ENCODE measurements at regions not wholly inside any gene's neighbourhood (a gene's known extent, or its start where the extent isn't known, plus 50 kb on each side); places are given as distances from the start of the nearest gene placed in this dataset.
A peak's percentile ranks its signal among the peaks of the same experiment; 100 is the strongest.

GRCh38 chr1:187326557-187326956 is 497.8 kb downstream of the PLA2G4A start:
- peak in 1 of 2 experiments; percentile 12 for DNase-seq

DNA sequence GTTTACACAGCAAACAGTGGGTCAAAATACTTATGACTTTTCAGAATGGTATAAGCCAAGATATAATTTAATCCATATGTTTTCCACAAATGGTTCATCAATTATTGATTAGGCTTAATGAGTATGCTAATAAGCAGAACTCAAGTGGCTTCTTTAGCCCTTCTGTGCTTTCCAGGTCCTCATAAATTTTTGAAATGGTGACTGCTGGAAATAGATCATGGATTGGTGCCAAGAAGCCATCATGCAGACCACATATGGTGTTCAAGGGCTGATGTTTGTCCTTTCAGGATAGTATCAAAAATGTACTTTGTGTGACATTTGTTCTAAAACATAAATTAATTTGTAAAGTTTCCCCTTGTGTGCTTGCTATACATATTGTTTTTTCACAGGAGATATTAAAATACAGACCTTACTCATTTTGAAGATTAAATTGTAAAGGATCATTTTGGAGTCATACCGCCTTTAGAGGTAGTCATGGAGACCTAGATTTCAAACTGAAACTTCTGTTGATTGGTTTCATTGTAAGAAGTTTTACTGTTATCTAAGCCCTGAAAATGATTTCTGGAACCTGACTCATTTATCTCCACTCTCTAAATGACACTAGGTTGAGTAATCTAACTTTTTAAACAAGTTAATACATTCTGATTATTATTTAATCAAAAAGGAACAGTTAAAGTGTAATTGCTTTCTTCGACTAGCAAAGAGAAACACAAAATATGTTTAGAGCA is 507.9 kb downstream of the PLA2G4A start:
- no peak for DNase-seq

DNA sequence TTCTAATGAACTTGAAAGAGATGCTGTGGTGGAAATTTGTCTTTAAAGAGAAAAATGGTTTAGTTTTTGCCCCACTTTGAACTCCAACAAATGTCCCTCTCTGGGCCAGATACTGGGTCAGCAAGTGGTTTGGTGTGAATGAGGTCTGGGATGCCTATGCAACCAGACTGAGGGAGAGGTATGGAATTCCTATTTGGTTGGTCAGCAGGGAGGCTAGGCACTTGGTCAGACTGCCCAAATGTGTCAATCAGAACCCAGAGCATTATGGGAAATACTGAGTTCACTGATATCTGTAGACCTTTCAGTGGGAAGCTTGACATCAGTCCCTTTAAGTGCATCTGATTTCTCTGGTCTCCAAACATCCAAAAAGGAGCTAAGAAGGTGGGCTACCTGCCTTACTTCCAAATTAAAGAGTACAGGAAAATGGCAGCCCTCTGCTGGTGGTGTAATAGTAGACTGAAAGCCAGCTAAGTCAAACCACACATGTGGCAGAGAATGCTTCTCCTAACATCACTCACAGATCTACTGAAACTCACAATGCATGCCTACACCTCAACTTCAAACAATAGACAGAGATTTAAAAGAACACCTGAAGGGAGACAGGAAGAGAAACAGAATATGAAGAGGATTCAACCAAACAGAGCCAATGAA is 510.1 kb downstream of the PLA2G4A start:
- DNase-seq: no peak

DNA sequence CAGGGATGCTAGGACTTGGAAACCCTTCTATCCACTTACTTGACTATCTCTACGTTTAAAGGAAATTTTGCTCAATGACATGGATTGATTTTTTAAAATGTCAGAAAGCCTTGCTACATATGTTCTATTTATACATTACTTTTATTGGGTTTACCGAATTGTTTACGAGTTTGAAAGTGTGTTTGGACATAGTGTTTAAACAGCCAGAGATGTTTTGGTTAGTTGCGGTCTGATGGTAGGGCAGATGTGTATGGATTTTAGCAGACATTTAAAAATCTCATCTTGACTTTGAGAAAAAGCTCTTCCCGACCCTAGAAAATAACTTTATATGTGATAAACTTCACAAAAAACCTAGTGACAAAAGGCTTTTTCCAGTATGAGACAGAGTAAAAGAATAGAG is 513.7 kb downstream of the PLA2G4A start:
- no peak for DNase-seq

DNA sequence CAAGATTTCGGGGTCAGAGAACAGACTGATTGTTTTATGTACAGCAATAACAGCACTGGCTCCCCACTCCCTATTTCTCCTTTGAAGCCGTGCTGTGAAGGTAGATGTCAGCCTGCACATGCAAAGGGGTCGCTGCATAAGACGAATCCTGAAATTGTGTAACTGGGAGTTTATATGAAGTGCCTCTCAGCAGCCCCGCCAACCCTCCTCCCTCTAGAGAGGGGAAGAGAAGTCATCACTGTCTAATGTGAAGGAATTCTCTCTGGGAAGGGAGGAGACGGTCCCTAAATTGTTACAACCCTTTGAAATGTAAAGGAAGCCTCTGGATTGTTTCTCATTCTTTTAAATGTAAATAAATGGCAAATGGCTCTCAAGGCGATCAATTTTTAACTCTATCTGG is 545.3 kb downstream of the PLA2G4A start:
- DNase-seq: no peak

DNA sequence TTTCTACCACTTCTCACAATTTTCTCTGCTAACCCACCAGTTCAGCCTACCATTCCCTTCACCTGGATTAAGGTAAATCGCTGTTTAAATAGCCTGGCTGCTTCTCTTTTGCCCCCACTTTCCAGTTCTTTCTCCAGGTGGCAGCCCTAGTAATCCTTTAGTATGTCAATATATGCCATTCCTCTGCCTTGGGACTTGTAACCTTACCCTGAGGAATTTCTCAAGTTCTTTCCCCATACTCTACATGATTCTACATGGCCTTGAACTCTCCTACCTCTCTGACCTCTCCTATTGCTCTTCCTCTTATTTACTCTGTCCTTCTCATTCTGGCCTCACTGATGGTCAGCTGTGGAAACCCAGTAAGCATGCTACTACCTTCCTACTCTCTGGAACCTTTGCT is 546.0 kb downstream of the PLA2G4A start:
- DNase-seq: no peak

GRCh38 chr1:187383366-187383765 is 554.6 kb downstream of the PLA2G4A start:
- DNase-seq: no peak

- DNase-seq: no peak
These were observed 555.8 kb downstream of the PLA2G4A start for GRCh38 chr1:187384504-187384903.

DNA sequence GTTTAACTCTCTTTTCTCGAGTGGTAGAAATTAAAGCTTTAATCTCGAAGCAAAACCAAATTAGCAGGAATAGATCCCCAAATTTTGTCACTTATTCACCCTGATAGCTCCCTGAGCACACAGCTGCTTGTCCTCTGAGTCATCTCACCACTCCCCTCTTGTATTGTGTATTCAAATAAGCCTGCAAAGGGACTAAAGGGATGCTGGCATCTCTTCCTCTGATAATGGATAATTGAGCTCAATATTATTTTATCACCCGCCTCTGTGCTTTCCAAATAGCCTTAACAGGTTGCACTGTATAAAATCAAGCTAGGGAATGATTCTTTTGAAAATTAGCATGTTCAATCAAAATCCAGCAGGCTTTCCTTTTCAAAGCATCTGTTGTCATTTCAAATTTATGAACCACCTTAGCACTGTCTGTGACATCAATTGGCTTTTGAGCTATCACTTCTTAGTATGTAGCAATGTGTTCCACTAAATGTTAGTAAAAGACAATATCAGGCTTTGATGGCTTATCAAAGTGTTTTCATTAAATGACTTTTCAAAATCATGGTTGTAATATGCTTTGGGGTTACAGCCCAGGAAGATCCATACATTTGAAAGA is 561.6 kb downstream of the PLA2G4A start:
- DNase-seq: no peak

DNA sequence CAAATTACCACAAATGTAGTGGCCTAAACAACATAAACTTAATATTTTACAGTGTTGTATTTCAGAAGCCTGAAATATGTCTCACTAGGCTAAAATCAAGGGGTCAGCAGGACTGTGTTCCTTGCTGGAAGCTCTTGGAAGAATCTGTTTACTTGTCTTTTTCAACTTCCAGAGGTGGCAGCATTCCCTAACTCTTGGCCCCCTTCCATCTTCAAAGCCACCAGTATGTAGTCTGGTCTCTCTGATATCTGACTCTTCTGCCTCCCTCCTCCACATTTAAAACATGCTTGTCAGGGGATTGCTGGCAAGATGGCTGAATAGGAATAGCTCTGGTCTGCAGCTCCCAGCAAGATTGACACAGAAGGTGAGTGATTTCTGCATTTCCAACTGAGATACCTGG is 567.5 kb downstream of the PLA2G4A start:
- no peak for DNase-seq

- DNase-seq: no peak
These were observed 568.4 kb downstream of the PLA2G4A start for GRCh38 chr1:187396929-187397796.

GRCh38 chr1:187408212-187409004 is 579.7 kb downstream of the PLA2G4A start:
- no peak for DNase-seq

DNA sequence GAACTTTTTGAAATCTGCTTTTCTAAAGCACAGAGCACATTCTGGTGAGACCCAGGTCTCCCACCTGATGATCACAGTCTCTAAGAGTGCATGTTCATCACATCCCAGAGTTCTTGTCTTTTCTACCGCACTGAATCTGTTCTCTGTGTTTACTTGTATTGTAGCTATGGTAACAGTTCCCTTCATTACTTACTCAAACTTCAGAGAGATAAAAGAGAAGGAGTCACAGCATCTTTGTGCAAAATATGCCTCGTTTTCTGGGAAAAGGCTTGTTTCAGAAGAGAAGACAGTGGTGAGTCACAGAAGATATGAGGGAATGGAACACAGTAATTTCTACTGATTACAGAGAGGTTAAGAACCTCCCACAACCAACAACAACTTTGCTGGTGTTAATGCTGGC is 580.6 kb downstream of the PLA2G4A start:
- DNase-seq: no peak

GRCh38 chr1:187411118-187411517 is 582.4 kb downstream of the PLA2G4A start:
- no peak for DNase-seq

DNA sequence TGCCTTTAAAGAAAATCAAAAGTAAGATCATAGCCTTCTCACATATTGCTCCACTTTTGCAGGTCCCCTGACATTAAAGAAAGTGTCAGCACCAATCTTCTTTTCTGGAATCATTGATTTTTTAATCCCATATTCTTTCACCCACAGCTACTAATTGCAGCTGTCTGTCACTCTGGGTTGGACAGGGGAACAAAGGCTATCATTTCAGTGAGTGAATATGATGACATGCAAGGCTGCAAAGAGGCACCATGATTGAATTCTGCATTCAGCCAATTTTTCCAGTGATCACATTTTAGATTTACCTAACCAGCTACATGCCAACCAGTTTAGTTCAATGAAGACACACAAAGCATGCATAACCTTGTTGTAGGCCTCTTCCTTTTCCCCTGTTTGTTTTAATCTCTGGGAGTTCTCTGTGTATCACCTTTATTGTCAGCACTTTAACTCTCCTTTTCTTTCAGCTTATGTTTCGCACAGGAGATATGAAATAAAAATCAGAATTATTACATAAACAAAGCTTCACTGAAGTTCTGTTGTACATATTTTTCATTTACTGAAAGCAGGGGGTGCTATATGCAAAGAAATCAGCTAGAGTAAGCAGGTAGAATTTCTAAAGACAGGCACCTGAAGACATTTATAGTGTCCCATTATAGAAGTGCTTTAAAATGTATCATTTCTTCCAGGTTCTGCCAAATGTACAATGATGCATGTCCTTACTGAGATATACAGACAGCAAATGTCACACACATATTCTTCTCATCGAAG is 584.8 kb downstream of the PLA2G4A start:
- DNase-seq: peak in 1 of 2 experiments; percentile 22

GRCh38 chr1:187415065-187415464 is 586.3 kb downstream of the PLA2G4A start:
- DNase-seq: no peak

DNA sequence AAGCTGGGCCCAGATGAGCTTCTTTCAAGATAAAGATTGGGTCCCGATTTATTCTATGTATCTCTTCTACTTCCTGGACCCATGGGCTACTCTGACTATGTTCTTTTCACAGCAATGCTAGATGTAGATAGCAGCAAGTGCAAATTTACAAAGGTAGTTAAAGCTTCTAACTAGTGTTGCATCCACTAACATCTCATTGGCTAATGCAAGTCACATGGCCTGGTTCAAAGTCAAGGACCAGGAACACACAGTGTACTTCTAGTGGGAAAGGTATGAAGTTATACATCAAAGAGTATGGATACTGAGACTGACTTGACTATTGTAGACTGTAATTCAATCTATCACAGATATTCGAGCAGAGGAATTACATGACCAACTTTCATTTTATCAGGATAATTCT is 588.8 kb downstream of the PLA2G4A start:
- no peak for DNase-seq

DNA sequence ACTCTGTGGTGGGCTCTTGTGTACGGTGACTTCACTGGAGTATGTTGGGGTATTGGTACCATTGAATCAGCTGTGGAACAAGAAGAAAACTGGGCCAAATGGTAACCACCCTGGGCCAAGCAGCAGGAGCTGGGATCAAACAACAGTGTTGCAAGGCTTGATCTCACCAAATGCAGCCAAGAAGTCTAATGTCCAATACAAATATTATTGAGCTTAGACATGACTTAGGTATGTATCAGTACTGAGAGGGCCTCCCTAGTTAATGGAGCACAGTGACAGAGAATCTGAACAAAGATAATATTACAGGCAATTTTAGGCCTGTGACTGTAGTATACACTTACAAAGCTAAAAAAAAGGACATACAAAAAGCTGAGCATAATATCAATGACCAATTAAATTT is 604.8 kb downstream of the PLA2G4A start:
- DNase-seq: no peak

DNA sequence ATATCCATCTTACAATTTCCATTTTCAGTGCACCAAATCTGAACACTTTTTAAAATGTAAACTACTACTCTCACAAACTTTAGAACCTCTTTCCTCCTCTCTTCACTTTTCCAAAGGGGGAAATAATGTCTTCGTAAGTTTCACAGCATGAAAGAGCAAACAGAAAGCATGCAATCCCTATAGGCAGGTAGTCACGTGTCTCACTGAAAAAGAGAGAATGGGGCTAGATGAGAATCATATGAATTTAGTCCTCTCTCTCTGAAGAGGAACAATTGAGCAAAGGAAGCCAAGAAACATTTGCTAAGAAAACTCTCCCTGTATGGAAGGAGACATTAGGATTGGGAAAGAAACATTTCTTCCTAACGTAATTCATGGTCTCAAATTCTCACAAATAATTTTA is 613.9 kb downstream of the PLA2G4A start:
- DNase-seq: no peak

GRCh38 chr1:187443939-187444338 is 615.2 kb downstream of the PLA2G4A start:
- no peak for DNase-seq

DNA sequence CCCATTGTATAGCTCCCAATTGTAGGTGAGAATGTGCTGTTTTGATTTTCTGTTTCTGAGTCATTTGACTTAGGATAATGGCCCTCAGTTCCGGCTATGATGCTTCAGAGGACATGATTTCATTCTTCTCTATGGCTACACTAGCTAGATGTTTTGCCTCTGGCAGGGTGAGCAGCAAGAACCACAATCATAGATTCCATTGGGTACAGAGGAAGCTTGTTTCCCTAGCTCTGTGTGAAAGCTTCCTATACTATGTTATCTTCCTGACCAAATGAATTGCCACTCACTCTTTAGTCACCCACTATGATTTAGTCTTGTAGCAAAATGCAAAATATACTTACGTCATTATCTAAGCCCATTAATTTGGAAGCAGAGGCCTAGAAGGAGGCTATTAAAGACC is 616.3 kb downstream of the PLA2G4A start:
- no peak for DNase-seq

- DNase-seq: no peak
These were observed 622.5 kb downstream of the PLA2G4A start for GRCh38 chr1:187451238-187451637.
